Activated T-helper 1 cell treated with anti-CD3 and anti-CD28 coated beads, Interleukin-2, amount 50 U/mL, for 16 hours (primary cell): ENCODE measurements at regions not wholly inside any gene's neighbourhood (a gene's known extent, or its start where the extent isn't known, plus 50 kb on each side); places are given as distances from the start of the nearest gene placed in this dataset.
"Not testable (repeated sequence)": the region's sequence is repeated elsewhere in the genome, so short reads cannot be mapped to it uniquely, and the experiment has no call there.

Source experiments
- DNase-seq, 2 donors: peaks; one replicate each; pipeline ENCODE4 v3.0.0-alpha.2; 2020; ENCODE audit warnings: low read depth in 1 of 2, low spot score in 1 of 2

- no peak for DNase-seq
These were observed 52.0 kb upstream of the LRIG1 start for GRCh38 chr3:66552846-66553245.

- DNase-seq: no peak
These were observed 52.8 kb upstream of the LRIG1 start for GRCh38 chr3:66553441-66554113.

- DNase-seq: no peak
These were observed 53.4 kb upstream of the LRIG1 start for GRCh38 chr3:66554178-66554577.

- no peak for DNase-seq
These were observed 54.5 kb upstream of the LRIG1 start for GRCh38 chr3:66555214-66555844.

- DNase-seq: no peak
These were observed 56.3 kb upstream of the LRIG1 start for GRCh38 chr3:66557170-66557569.

GRCh38 chr3:66559924-66560323 lies 59.1 kb upstream of the LRIG1 start:
- not testable (repeated sequence) for DNase-seq

GRCh38 chr3:66561367-66561766 lies 60.5 kb upstream of the LRIG1 start:
- no peak for DNase-seq

GRCh38 chr3:66565301-66565700 lies 64.5 kb upstream of the LRIG1 start:
- no peak for DNase-seq

- DNase-seq: no peak
These were observed 66.3 kb upstream of the LRIG1 start for GRCh38 chr3:66567077-66567476.

- no peak for DNase-seq
These were observed 71.4 kb upstream of the LRIG1 start for GRCh38 chr3:66572090-66572675.

- DNase-seq: no peak
These were observed 72.3 kb upstream of the LRIG1 start for GRCh38 chr3:66572938-66573710.

- DNase-seq: no peak
These were observed 73.3 kb upstream of the LRIG1 start for GRCh38 chr3:66574091-66574490.

GRCh38 chr3:66577426-66578203 lies 76.8 kb upstream of the LRIG1 start:
- no peak for DNase-seq

- no peak for DNase-seq
These were observed 80.4 kb upstream of the LRIG1 start for GRCh38 chr3:66581256-66581655.

- DNase-seq: peak; percentile 9 to 31
These were observed 82.0 kb upstream of the LRIG1 start for GRCh38 chr3:66582721-66583423.

- no peak for DNase-seq
These were observed 82.7 kb upstream of the LRIG1 start for GRCh38 chr3:66583424-66584040.

- DNase-seq: no peak
These were observed 84.8 kb upstream of the LRIG1 start for GRCh38 chr3:66585520-66586095.

GRCh38 chr3:66586853-66587252 lies 86.0 kb upstream of the LRIG1 start:
- DNase-seq: no peak

GRCh38 chr3:66588340-66588847 lies 87.6 kb upstream of the LRIG1 start:
- no peak for DNase-seq
